Central memory CD8-positive, alpha-beta T cell (primary cell): ENCODE measurements at regions not wholly inside any gene's neighbourhood (a gene's known extent, or its start where the extent isn't known, plus 50 kb on each side); places are given as distances from the start of the nearest gene placed in this dataset.
"Not testable (repeated sequence)": the region's sequence is repeated elsewhere in the genome, so short reads cannot be mapped to it uniquely, and the experiment has no call there.

ENCODE experiments used
- ATAC-seq: fragments of 150-1000 bp; cut with Tn5 transposase; replicated peaks from 2 replicates; pipeline ENCODE4 v1.10.0; 2022; ENCODE audit warnings: mild to moderate bottlenecking, moderate FRiP score, moderate number of reproducible peaks; ENCODE audit not compliant: poor library complexity, severe bottlenecking; ENCODE audit errors: extremely low read depth
- DNase-seq, 2 donors: peaks; one replicate each; pipeline ENCODE4 v3.0.0; 2021; ENCODE audit warnings: low spot score in 2 of 2
- H3K27ac Mint-ChIP-seq: one replicate; pipeline ENCODE4 v1.8.0; 2022; ENCODE audit warnings: low read depth, mild to moderate bottlenecking, moderate library complexity, mixed read lengths
- H3K27me3 Mint-ChIP-seq: one replicate; pipeline ENCODE4 v1.8.0; 2022; ENCODE audit warnings: mixed read lengths
- H3K36me3 Mint-ChIP-seq: one replicate; pipeline ENCODE4 v1.8.0; 2022; ENCODE audit warnings: mild to moderate bottlenecking, moderate library complexity, mixed read lengths; ENCODE audit not compliant: insufficient read depth
- H3K4me1 Mint-ChIP-seq: one replicate; pipeline ENCODE4 v1.8.0; 2022; ENCODE audit warnings: mixed read lengths
- H3K4me3 Mint-ChIP-seq: one replicate; pipeline ENCODE4 v1.8.0; 2022; ENCODE audit warnings: mild to moderate bottlenecking, moderate library complexity, mixed read lengths
- H3K9me3 Mint-ChIP-seq: one replicate; pipeline ENCODE4 v1.8.0; 2022; ENCODE audit warnings: mixed read lengths

GRCh38 chr12:75657354-75657753 is 145.9 kb upstream of the KRR1 start:
- not testable (repeated sequence) for H3K9me3 Mint-ChIP-seq, H3K27ac Mint-ChIP-seq, H3K36me3 Mint-ChIP-seq, H3K27me3 Mint-ChIP-seq, DNase-seq, H3K4me3 Mint-ChIP-seq, ATAC-seq
- peaks cover 11% of the 10 kb centered on the region for H3K4me1 Mint-ChIP-seq

DNA sequence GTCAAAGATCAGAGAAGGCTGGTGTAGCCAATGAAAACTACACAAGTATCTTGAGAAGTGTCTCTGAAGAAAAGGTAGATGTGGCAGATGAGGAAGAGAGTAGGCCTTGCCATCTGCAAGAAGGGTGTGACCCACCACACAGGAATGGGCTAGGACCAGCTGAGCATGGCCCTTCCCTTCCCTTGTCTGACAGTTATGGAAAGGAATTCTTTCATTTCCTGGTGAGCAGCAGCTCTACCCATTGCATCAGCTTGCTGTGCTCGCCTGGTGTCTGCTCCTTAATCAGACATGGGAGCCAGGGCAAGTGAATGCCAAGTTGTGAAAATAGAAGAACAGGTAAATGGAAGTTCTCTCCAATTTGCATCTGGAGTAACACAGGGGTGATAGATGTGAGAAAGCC is 145.2 kb upstream of the KRR1 start:
- peaks cover 11% of the 10 kb centered on the region for H3K4me1 Mint-ChIP-seq
- peaks cover 3% of the 10 kb centered on the region for H3K36me3 Mint-ChIP-seq
- no peaks in the 10 kb centered on the region for H3K27me3 Mint-ChIP-seq
- ATAC-seq, result no peak
- H3K27ac Mint-ChIP-seq, result no peak overlapping the region
- H3K4me3 Mint-ChIP-seq, result no peak overlapping the region
- H3K9me3 Mint-ChIP-seq, result no peaks in the 10 kb centered on the region
- no peak for DNase-seq

- no peak overlapping the region for H3K4me3 Mint-ChIP-seq
- peaks cover 11% of the 10 kb centered on the region for H3K4me1 Mint-ChIP-seq
- no peaks in the 10 kb centered on the region for H3K27me3 Mint-ChIP-seq
- DNase-seq (no peak), ATAC-seq (no peak)
- peaks cover 3% of the 10 kb centered on the region for H3K36me3 Mint-ChIP-seq
- H3K9me3 Mint-ChIP-seq, result no peaks in the 10 kb centered on the region
- no peak overlapping the region for H3K27ac Mint-ChIP-seq
These were observed 144.8 kb upstream of the KRR1 start for GRCh38 chr12:75656210-75656609.

DNA sequence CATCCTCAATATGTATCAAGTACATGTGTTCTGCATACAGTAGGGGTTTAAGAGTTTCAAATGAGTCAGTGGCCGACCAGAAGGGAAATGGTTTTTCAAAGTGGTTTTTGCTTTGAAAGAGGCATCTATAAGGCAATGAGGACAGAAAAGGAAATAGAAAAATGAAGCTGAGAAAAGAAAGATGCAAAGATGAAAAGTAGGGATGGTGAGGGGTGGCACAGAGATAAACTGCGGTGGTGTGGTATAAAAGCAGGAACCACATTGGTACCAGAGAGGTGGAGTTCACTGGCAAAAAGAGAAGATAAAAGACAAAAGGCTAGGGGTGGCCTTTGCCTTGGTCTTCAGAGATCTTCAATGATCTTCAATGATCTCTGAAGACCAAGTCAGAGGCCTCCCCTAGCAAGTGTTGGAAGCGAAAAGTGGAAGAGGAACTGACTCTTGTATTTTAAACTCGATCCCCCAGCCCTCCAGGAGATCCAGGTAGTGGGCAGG is 144.0 kb upstream of the KRR1 start:
- Mint-ChIP-seq H3K4me3 (no peak overlapping the region), H3K9me3 (no peaks in the 10 kb centered on the region), H3K27ac (peak overlapping the region; percentile 0), H3K4me1 (peaks cover 11% of the 10 kb centered on the region), H3K27me3 (no peaks in the 10 kb centered on the region), H3K36me3 (peaks cover 3% of the 10 kb centered on the region)
- no peak for ATAC-seq
- DNase-seq, result no peak

DNA sequence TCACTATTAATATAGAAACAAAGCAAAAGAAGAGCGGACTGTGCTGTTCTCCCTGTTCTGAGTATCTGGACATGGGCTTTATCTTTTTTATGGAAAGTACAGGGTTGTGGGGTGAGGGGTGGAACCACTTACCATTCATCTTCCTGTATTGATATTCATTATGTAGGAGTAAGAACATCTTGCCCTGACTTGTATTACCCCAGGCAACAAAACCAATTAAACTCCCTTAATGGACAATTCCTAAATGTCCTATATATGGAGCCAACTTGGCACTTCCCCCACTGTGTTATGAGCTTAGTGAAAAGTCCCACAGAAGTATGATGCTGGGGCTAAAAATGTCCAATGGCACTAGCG is 139.9 kb upstream of the KRR1 start:
- ATAC-seq (no peak), DNase-seq (no peak)
- Mint-ChIP-seq H3K27ac (no peak overlapping the region), H3K27me3 (no peaks in the 10 kb centered on the region), H3K9me3 (no peaks in the 10 kb centered on the region), H3K4me1 (peaks cover 11% of the 10 kb centered on the region), H3K4me3 (no peak overlapping the region), H3K36me3 (peaks cover 3% of the 10 kb centered on the region)

GRCh38 chr12:75650595-75651341 is 139.4 kb upstream of the KRR1 start:
- no peak overlapping the region for H3K27ac Mint-ChIP-seq
- no peaks in the 10 kb centered on the region for H3K9me3 Mint-ChIP-seq
- no peaks in the 10 kb centered on the region for H3K27me3 Mint-ChIP-seq
- H3K4me3 Mint-ChIP-seq, result no peak overlapping the region
- H3K36me3 Mint-ChIP-seq, result peaks cover 3% of the 10 kb centered on the region
- ATAC-seq (no peak), DNase-seq (no peak)
- peaks cover 8% of the 10 kb centered on the region for H3K4me1 Mint-ChIP-seq

GRCh38 chr12:75650100-75650499 is 138.7 kb upstream of the KRR1 start:
- Mint-ChIP-seq H3K27me3 (no peaks in the 10 kb centered on the region), H3K4me3 (no peak overlapping the region), H3K27ac (no peak overlapping the region), H3K9me3 (no peaks in the 10 kb centered on the region), H3K4me1 (peaks cover 2% of the 10 kb centered on the region), H3K36me3 (peaks cover 1% of the 10 kb centered on the region)
- ATAC-seq (no peak), DNase-seq (no peak)

- H3K4me3 Mint-ChIP-seq, result no peak overlapping the region
- no peaks in the 10 kb centered on the region for H3K4me1 Mint-ChIP-seq
- H3K36me3 Mint-ChIP-seq, result peaks cover 1% of the 10 kb centered on the region
- no peaks in the 10 kb centered on the region for H3K9me3 Mint-ChIP-seq
- no peak for DNase-seq
- no peak overlapping the region for H3K27ac Mint-ChIP-seq
- H3K27me3 Mint-ChIP-seq, result no peaks in the 10 kb centered on the region
- ATAC-seq, result no peak
These were observed 137.4 kb upstream of the KRR1 start for GRCh38 chr12:75648856-75649255.

- H3K9me3 Mint-ChIP-seq, result no peaks in the 10 kb centered on the region
- no peaks in the 10 kb centered on the region for H3K27me3 Mint-ChIP-seq
- H3K36me3 Mint-ChIP-seq, result no peaks in the 10 kb centered on the region
- ATAC-seq (no peak), DNase-seq (no peak)
- H3K4me1 Mint-ChIP-seq, result peaks cover under 1% of the 10 kb centered on the region
- H3K4me3 Mint-ChIP-seq, result no peak overlapping the region
- no peak overlapping the region for H3K27ac Mint-ChIP-seq
These were observed 135.2 kb upstream of the KRR1 start for GRCh38 chr12:75646329-75647210.

DNA sequence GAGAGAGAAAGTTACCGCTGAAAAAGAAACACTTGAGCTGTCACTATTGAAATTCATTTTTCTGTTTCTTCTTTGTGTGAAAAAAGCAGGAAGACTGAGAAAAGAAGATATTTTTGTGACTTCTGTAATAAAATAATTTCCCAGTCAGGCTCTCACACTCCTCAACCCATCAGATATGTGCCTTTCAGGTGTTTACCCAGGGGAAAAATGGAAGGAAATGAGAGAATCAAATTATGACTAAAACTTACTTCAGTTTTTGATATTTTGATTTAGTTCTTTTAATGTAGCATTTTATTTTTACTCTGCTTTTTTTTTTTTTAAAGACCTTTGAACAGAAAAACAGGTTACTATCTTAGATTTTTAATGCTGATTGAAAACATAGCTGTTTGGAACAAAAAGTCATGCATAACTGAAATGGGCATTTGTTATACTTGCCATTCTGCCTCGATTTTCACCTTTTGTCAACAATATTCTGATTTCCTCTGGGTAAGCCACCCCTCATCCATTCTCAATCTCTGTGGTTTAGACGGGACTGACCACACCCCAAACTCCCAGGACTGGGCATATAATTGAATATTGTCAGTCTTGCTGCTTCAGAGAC is 133.2 kb upstream of the KRR1 start:
- DNase-seq, result no peak
- no peaks in the 10 kb centered on the region for H3K27me3 Mint-ChIP-seq
- H3K9me3 Mint-ChIP-seq, result no peaks in the 10 kb centered on the region
- peaks cover 15% of the 10 kb centered on the region for H3K4me1 Mint-ChIP-seq
- no peak overlapping the region for H3K27ac Mint-ChIP-seq
- ATAC-seq, result no peak
- H3K4me3 Mint-ChIP-seq, result no peak overlapping the region
- H3K36me3 Mint-ChIP-seq, result no peaks in the 10 kb centered on the region

DNA sequence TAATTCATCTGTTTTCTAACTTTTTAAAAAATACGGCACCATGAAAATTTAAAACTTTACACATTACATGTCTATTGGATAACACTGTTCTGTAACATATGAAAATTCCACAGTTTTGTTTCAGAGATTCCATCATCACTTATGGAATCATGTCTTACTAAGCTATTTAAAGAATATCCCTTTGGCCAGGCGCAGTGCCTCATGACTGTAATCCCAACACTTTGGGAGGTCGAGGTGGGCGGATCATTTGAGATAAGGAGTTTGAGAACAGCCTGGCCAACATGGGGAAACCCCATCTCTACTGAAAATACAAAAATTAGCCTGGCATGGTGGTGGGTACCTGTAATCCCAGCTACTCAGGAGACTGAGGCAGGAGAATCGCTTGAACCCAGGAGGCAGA is 131.7 kb upstream of the KRR1 start:
- not testable (repeated sequence) for H3K27ac Mint-ChIP-seq, H3K27me3 Mint-ChIP-seq, H3K4me3 Mint-ChIP-seq, H3K9me3 Mint-ChIP-seq, ATAC-seq, H3K36me3 Mint-ChIP-seq, DNase-seq
- peaks cover 15% of the 10 kb centered on the region for H3K4me1 Mint-ChIP-seq

DNA sequence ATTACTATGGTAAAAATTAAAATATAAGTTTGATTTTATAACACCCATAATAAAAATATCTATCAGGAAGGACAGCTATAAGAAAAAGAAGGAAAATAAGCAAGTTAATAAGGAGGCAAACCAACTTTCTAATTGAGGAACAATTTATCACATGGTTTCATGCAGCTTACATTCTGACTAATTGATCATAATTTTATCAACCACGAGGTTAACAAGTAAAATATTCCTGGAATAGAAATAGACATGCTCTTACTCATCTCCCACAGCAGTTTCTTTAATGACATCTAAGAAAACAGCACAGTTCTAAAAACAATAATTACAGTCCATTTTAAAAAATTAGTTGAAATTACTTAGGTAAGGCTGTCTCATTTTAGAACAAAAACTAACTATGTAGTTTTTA is 130.8 kb upstream of the KRR1 start:
- no peak for DNase-seq
- H3K27me3 Mint-ChIP-seq, result no peaks in the 10 kb centered on the region

More for the DNA sequence above, 130.8 kb upstream of the KRR1 start:
- Mint-ChIP-seq H3K4me1 (peaks cover 15% of the 10 kb centered on the region), H3K4me3 (no peak overlapping the region), H3K9me3 (no peaks in the 10 kb centered on the region), H3K36me3 (no peaks in the 10 kb centered on the region), H3K27ac (no peak overlapping the region)
- ATAC-seq, result no peak
